ENCODE measurements at regions not wholly inside any gene's neighbourhood (a gene's known extent, or its start where the extent isn't known, plus 50 kb on each side); places are given as distances from the start of the nearest gene placed in this dataset.

DNA sequence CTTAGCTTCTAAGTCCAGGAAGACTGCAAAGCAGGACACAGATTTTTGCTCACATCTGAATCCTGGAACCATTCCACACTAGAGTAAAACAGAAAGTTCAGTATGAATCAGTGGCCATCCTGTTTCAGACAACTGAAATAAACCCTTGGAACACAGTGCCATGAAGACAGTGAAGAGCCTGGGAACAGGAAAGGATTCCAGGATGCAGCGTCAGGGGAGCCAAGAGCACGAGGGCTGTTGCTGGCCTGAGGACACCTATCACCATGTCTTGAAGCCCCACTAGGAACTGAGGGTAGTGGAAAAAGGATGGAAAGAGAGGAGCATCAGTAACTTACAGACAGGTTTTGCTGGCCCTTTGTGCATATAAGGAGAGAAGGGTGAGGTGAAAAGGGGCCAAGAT is 115.3 kb upstream of the FSTL4 start:
- no peak for DNase-seq (ENCODE audit: extremely low spot score)
- ChIA-PET POLR2A (no interaction called here), CTCF (no interaction called here)
- TF ChIP-seq LEF1 (IDR thresholded peaks at IDR 0.05; ENCODE audit: borderline replicate concordance) (no peak), FOXM1 (IDR thresholded peaks at IDR 0.05; ENCODE audit: borderline replicate concordance) (no peak), TARDBP (IDR thresholded peaks at IDR 0.05) (no peak), SP1 (IDR thresholded peaks at IDR 0.05) (no peak), ZNF384 (IDR thresholded peaks at IDR 0.05) (no peak)

- DNase-seq (ENCODE audit: extremely low spot score), result no peak
- TF ChIP-seq ARNT (IDR thresholded peaks at IDR 0.05) (no peak), L3MBTL2 (conservative IDR thresholded peaks at IDR 0.05) (no peak), BHLHE40 (IDR thresholded peaks at IDR 0.05; ENCODE audit: borderline replicate concordance) (no peak), FOXA1 (IDR thresholded peaks at IDR 0.05) (no peak), LEF1 (IDR thresholded peaks at IDR 0.05; ENCODE audit: borderline replicate concordance) (no peak), HDGF (IDR thresholded peaks at IDR 0.05; ENCODE audit: borderline replicate concordance) (no peak), CTBP1 (IDR thresholded peaks at IDR 0.05; ENCODE audit: borderline replicate concordance) (no peak), SUZ12 (IDR thresholded peaks at IDR 0.05) (no peak), TARDBP (IDR thresholded peaks at IDR 0.05) (no peak), ELF4 (IDR thresholded peaks at IDR 0.05) (no peak), FOXM1 (IDR thresholded peaks at IDR 0.05; ENCODE audit: borderline replicate concordance) (no peak), FOXK2 (IDR thresholded peaks at IDR 0.05) (no peak)
- ChIA-PET POLR2A (no interaction called here), CTCF (no interaction called here)
Observed at GRCh38 chr5:133723651-133724366, 111.5 kb upstream of the FSTL4 start.

- DNase-seq (ENCODE audit: extremely low spot score), result no peak
- no peak for TF ChIP-seq FOXA1 (IDR thresholded peaks at IDR 0.05)
- TF ChIP-seq HDGF (IDR thresholded peaks at IDR 0.05; ENCODE audit: borderline replicate concordance), result no peak
- no peak for TF ChIP-seq FOXM1 (IDR thresholded peaks at IDR 0.05; ENCODE audit: borderline replicate concordance)
- no peak for TF ChIP-seq ELF4 (IDR thresholded peaks at IDR 0.05)
- TF ChIP-seq ARNT (IDR thresholded peaks at IDR 0.05), result no peak
- TF ChIP-seq L3MBTL2 (conservative IDR thresholded peaks at IDR 0.05), result no peak
- TF ChIP-seq TARDBP (IDR thresholded peaks at IDR 0.05), result no peak
- TF ChIP-seq SP1 (IDR thresholded peaks at IDR 0.05), result no peak
- TF ChIP-seq NFRKB (IDR thresholded peaks at IDR 0.05), result no peak
- TF ChIP-seq ZNF384 (IDR thresholded peaks at IDR 0.05), result no peak
- TF ChIP-seq FOXK2 (IDR thresholded peaks at IDR 0.05), result no peak
- no peak for TF ChIP-seq CTBP1 (IDR thresholded peaks at IDR 0.05; ENCODE audit: borderline replicate concordance)
- no peak for TF ChIP-seq PKNOX1 (IDR thresholded peaks at IDR 0.05)
- no peak for TF ChIP-seq LEF1 (IDR thresholded peaks at IDR 0.05; ENCODE audit: borderline replicate concordance)
- TF ChIP-seq SUZ12 (IDR thresholded peaks at IDR 0.05), result no peak
- TF ChIP-seq BHLHE40 (IDR thresholded peaks at IDR 0.05; ENCODE audit: borderline replicate concordance), result no peak
- CTCF ChIA-PET, result no interaction called here
- POLR2A ChIA-PET, result no interaction called here
Observed at GRCh38 chr5:133723126-133723525, 110.8 kb upstream of the FSTL4 start.

GRCh38 chr5:133721365-133721764 is 109.0 kb upstream of the FSTL4 start:
- ChIA-PET POLR2A (no interaction called here), CTCF (no interaction called here)
- TF ChIP-seq ZNF384 (IDR thresholded peaks at IDR 0.05), result no peak
- no peak for TF ChIP-seq FOXK2 (IDR thresholded peaks at IDR 0.05)
- no peak for TF ChIP-seq SUZ12 (IDR thresholded peaks at IDR 0.05)
- no peak for DNase-seq (ENCODE audit: extremely low spot score)

DNA sequence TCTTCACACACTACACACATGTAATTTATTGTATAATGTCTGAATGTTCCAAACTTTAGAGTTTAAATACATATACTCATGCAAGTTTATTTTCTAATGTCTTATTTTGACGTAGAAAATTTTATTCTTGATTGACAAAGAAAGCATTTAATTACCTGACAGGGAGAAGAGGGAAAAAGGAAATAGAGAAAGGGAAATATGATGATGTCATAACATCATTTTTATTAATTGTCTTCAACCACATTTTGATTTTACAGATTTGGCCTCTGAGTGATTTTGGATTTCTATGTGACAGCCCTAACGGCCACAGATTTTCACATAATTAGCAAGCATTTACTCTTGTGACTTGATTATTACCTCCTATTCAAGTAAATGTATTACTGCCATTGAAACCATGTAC is 106.1 kb upstream of the FSTL4 start:
- no peak for TF ChIP-seq HDGF (IDR thresholded peaks at IDR 0.05; ENCODE audit: borderline replicate concordance)
- no peak for TF ChIP-seq SP1 (IDR thresholded peaks at IDR 0.05)
- no peak for TF ChIP-seq PKNOX1 (IDR thresholded peaks at IDR 0.05)
- no peak for TF ChIP-seq FOXA1 (IDR thresholded peaks at IDR 0.05)
- TF ChIP-seq CTBP1 (IDR thresholded peaks at IDR 0.05; ENCODE audit: borderline replicate concordance), result no peak
- TF ChIP-seq BHLHE40 (IDR thresholded peaks at IDR 0.05; ENCODE audit: borderline replicate concordance), result no peak
- no peak for TF ChIP-seq FOXK2 (IDR thresholded peaks at IDR 0.05)
- no peak for TF ChIP-seq ZNF384 (IDR thresholded peaks at IDR 0.05)
- TF ChIP-seq LEF1 (IDR thresholded peaks at IDR 0.05; ENCODE audit: borderline replicate concordance), result no peak
- no peak for TF ChIP-seq ARNT (IDR thresholded peaks at IDR 0.05)
- TF ChIP-seq TARDBP (IDR thresholded peaks at IDR 0.05), result no peak
- no peak for TF ChIP-seq L3MBTL2 (conservative IDR thresholded peaks at IDR 0.05)
- no peak for TF ChIP-seq FOXM1 (IDR thresholded peaks at IDR 0.05; ENCODE audit: borderline replicate concordance)
- no peak for TF ChIP-seq SUZ12 (IDR thresholded peaks at IDR 0.05)
- TF ChIP-seq NFRKB (IDR thresholded peaks at IDR 0.05), result no peak
- TF ChIP-seq ELF4 (IDR thresholded peaks at IDR 0.05), result no peak
- POLR2A ChIA-PET, result no interaction called here
- DNase-seq (ENCODE audit: extremely low spot score), result no peak
- CTCF ChIA-PET, result no interaction called here

GRCh38 chr5:133716532-133717183 is 104.3 kb upstream of the FSTL4 start:
- TF ChIP-seq CTBP1 (IDR thresholded peaks at IDR 0.05; ENCODE audit: borderline replicate concordance), result no peak
- TF ChIP-seq FOXA1 (IDR thresholded peaks at IDR 0.05), result no peak
- TF ChIP-seq FOXK2 (IDR thresholded peaks at IDR 0.05), result no peak
- TF ChIP-seq PKNOX1 (IDR thresholded peaks at IDR 0.05), result no peak
- TF ChIP-seq SUZ12 (IDR thresholded peaks at IDR 0.05), result no peak
- no peak for TF ChIP-seq ZNF384 (IDR thresholded peaks at IDR 0.05)
- no peak for TF ChIP-seq ELF4 (IDR thresholded peaks at IDR 0.05)
- TF ChIP-seq FOXM1 (IDR thresholded peaks at IDR 0.05; ENCODE audit: borderline replicate concordance), result no peak
- TF ChIP-seq ARNT (IDR thresholded peaks at IDR 0.05), result no peak
- no peak for TF ChIP-seq L3MBTL2 (conservative IDR thresholded peaks at IDR 0.05)
- TF ChIP-seq TARDBP (IDR thresholded peaks at IDR 0.05), result no peak
- TF ChIP-seq LEF1 (IDR thresholded peaks at IDR 0.05; ENCODE audit: borderline replicate concordance), result no peak
- TF ChIP-seq BHLHE40 (IDR thresholded peaks at IDR 0.05; ENCODE audit: borderline replicate concordance), result no peak
- TF ChIP-seq NFRKB (IDR thresholded peaks at IDR 0.05), result no peak
- CTCF ChIA-PET, result interaction anchor here (0.6 kb wide), 1 partner anchor 153 kb away, joined by 3 read pairs; no protein-coding TSS in a partner anchor
- POLR2A ChIA-PET, result no interaction called here
- DNase-seq (ENCODE audit: extremely low spot score), result no peak

Data from HEK293T (cell line).